ENCODE measurements at regions not wholly inside any gene's neighbourhood (a gene's known extent, or its start where the extent isn't known, plus 50 kb on each side); places are given as distances from the start of the nearest gene placed in this dataset.

DNA sequence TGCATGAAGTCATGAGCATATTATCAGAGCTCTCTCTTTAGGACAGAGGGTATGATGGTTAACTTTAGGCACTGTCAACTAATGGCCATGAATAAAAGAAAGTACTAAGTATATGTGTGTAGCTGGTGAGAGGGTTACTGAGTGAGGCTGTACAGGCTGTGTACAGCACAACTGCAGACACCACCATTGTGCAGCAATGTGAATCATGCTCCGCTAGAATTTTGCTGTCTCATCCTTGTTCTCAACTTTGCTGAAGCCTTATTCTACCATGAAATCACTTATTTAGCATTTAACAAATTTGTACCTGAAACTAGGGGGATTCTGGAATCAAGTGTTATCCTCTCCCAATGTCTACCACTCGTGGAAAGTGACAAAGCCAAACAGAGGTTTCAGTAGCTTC is 414.9 kb downstream of the PLCL1 start:
- in situ Hi-C loops (cut with MboI) = no loop called here

DNA sequence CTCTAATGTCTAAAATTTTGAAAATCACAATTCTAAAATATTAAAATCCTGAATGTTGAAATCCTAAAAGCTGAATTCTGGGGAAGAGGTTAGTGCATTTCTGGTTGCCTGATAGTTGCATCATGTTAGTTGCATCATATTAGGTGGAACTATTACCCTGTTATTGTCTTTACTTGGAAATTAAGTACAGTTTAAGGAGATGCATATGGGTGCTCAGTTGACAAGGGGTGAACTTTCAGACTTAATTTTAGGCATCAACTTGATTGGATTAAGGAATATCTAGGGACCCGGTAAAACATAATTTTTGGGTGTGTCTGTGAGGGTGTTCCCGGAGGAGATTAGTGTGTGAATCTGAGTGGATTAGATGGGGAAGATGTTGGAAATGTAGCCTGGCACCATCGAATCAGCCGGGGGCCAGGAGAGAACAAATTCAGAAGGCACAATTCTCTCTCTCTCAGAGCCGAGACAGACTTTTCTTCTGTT is 409.8 kb downstream of the PLCL1 start:
- Histone ChIP-seq H3F3A (ENCODE audit: insufficient read depth) (no peaks in the 10 kb centered on the region), H3K9ac (no peak overlapping the region), H4K20me1 (ENCODE audit: insufficient read depth) (no peaks in the 10 kb centered on the region), H3K79me2 (ENCODE audit: insufficient read depth) (no peaks in the 10 kb centered on the region), H3K36me3 (ENCODE audit: low read depth) (no peaks in the 10 kb centered on the region), H2AFZ (peak overlapping the region; percentile 81), H3K4me3 (no peak overlapping the region), H3K4me2 (ENCODE audit: unreplicated experiment) (no peak overlapping the region), H3K4me1 (ENCODE audit: insufficient read depth) (peaks cover 9% of the 10 kb centered on the region), H3K27ac (0 out of 2 replicates have a peak overlapping the region, but pooled peaks have one; percentile 1), H3K9me3 (ENCODE audit: low read depth) (no peaks in the 10 kb centered on the region), H3K9me2 (ENCODE audit: insufficient read depth) (no peaks in the 10 kb centered on the region), H3K27me3 (replicated peaks; ENCODE audit: insufficient read depth) (no peaks in the 10 kb centered on the region)
- in situ Hi-C loops (cut with MboI) = no loop called here
- TF ChIP-seq EZH2 (IDR thresholded peaks at IDR 0.05; ENCODE audit: insufficient read depth, poor library complexity, severe bottlenecking) (no peak), EZH2phosphoT487 (IDR thresholded peaks at IDR 0.05; ENCODE audit: insufficient read depth, low read depth) (no peak)
- DNase-seq = peak; percentile 48
- WGBS, 2 experiments (ENCODE audit: low coverage in 1 of 2, low lambda C conversion rate in 2 of 2, missing lambda C conversion rate in 2 of 2) = 8 to 9% methylated on average over 5 of the region's 5 CpGs

More for the DNA sequence above, 414.9 kb downstream of the PLCL1 start:
- H4K20me1 ChIP-seq (ENCODE audit: insufficient read depth) = no peaks in the 10 kb centered on the region
- no peak overlapping the region for H3K27ac ChIP-seq
- H3K4me3 ChIP-seq = no peak overlapping the region
- no peak for DNase-seq
- no peaks in the 10 kb centered on the region for H3K36me3 ChIP-seq (ENCODE audit: low read depth)
- no peaks in the 10 kb centered on the region for H3K27me3 ChIP-seq (replicated peaks; ENCODE audit: insufficient read depth)
- H3F3A ChIP-seq (ENCODE audit: insufficient read depth) = no peaks in the 10 kb centered on the region
- TF ChIP-seq EZH2phosphoT487 (IDR thresholded peaks at IDR 0.05; ENCODE audit: insufficient read depth, low read depth) (no peak), EZH2 (IDR thresholded peaks at IDR 0.05; ENCODE audit: insufficient read depth, poor library complexity, severe bottlenecking) (no peak)
- H2AFZ ChIP-seq = no peak overlapping the region
- H3K79me2 ChIP-seq (ENCODE audit: insufficient read depth) = no peaks in the 10 kb centered on the region
- no peak overlapping the region for H3K9ac ChIP-seq
- H3K9me3 ChIP-seq (ENCODE audit: low read depth) = no peaks in the 10 kb centered on the region
- H3K4me1 ChIP-seq (ENCODE audit: insufficient read depth) = no peaks in the 10 kb centered on the region
- WGBS, 2 experiments (ENCODE audit: low coverage in 1 of 2, low lambda C conversion rate in 2 of 2, missing lambda C conversion rate in 2 of 2) = 49 to 53% methylated on average over 2 of the region's 2 CpGs
- no peaks in the 10 kb centered on the region for H3K9me2 ChIP-seq (ENCODE audit: insufficient read depth)
- no peak overlapping the region for H3K4me2 ChIP-seq (ENCODE audit: unreplicated experiment)

DNA sequence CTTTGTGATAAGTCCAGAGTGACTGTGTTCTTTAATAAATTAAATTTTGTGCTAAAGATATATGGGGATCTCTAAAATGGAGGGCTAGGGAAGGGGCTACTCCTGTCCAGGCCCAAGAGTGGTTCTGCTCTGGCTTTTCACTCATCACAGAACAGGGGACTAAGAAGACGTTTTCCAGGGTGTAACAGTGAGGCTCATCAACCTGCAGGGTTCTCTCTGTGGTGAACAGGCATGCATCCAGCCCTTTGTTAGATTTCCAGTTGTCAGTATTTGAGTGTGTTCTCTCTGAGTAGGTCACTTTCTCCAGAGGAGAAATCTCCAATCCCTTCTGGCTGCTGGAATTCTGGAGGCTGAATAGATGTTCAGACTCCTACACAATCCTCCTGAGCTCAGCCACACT is 408.9 kb downstream of the PLCL1 start:
- H2AFZ ChIP-seq = peak overlapping the region; percentile 81
- H3K27me3 ChIP-seq (replicated peaks; ENCODE audit: insufficient read depth) = no peaks in the 10 kb centered on the region
- in situ Hi-C loops (cut with MboI) = no loop called here
- peak; percentile 15 for DNase-seq
- no peaks in the 10 kb centered on the region for H4K20me1 ChIP-seq (ENCODE audit: insufficient read depth)
- H3K4me2 ChIP-seq (ENCODE audit: unreplicated experiment) = peak overlapping the region; percentile 3
- H3K27ac ChIP-seq = 0 out of 2 replicates have a peak overlapping the region, but pooled peaks have one; percentile 1
- TF ChIP-seq EZH2phosphoT487 (IDR thresholded peaks at IDR 0.05; ENCODE audit: insufficient read depth, low read depth) = no peak
- TF ChIP-seq EZH2 (IDR thresholded peaks at IDR 0.05; ENCODE audit: insufficient read depth, poor library complexity, severe bottlenecking) = no peak
- no peaks in the 10 kb centered on the region for H3K9me3 ChIP-seq (ENCODE audit: low read depth)
- WGBS, 2 experiments (ENCODE audit: low coverage in 1 of 2, low lambda C conversion rate in 2 of 2, missing lambda C conversion rate in 2 of 2) = 74 to 77% methylated on average over 1 of the region's 1 CpG
- no peaks in the 10 kb centered on the region for H3K79me2 ChIP-seq (ENCODE audit: insufficient read depth)
- no peak overlapping the region for H3K4me3 ChIP-seq
- H3K36me3 ChIP-seq (ENCODE audit: low read depth) = no peaks in the 10 kb centered on the region
- H3K9ac ChIP-seq = no peak overlapping the region
- H3F3A ChIP-seq (ENCODE audit: insufficient read depth) = no peaks in the 10 kb centered on the region
- H3K4me1 ChIP-seq (ENCODE audit: insufficient read depth) = peaks cover 9% of the 10 kb centered on the region
- H3K9me2 ChIP-seq (ENCODE audit: insufficient read depth) = no peaks in the 10 kb centered on the region

DNA sequence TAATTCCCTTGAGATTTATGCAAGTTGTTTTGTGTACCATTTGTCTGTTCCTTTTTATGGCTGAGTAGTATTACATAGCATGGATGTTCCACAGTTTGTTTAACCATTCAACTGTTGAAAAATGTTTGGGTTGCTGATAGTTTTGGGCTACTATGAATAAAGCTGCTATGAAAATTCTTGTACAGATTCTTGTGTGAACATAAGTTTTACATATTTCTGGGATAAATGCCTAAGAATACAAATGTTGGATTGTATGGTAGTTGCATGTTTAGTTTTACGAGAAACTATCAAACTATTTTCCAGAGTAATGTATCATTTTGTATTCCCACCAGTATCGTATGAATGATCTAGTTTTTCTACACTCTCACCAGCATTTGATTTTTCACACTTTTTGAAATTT is 407.3 kb downstream of the PLCL1 start:
- Histone ChIP-seq H3K4me3 (no peak overlapping the region), H3F3A (ENCODE audit: insufficient read depth) (no peaks in the 10 kb centered on the region), H4K20me1 (ENCODE audit: insufficient read depth) (no peaks in the 10 kb centered on the region), H3K9me2 (ENCODE audit: insufficient read depth) (no peaks in the 10 kb centered on the region; the same call in 1 of the 2 replicates), H3K79me2 (ENCODE audit: insufficient read depth) (no peaks in the 10 kb centered on the region), H3K9me3 (ENCODE audit: low read depth) (no peaks in the 10 kb centered on the region), H3K4me2 (ENCODE audit: unreplicated experiment) (no peak overlapping the region), H3K4me1 (ENCODE audit: insufficient read depth) (peaks cover 9% of the 10 kb centered on the region), H3K27ac (no peak overlapping the region), H3K9ac (no peak overlapping the region), H3K27me3 (replicated peaks; ENCODE audit: insufficient read depth) (no peaks in the 10 kb centered on the region), H2AFZ (no peak overlapping the region), H3K36me3 (ENCODE audit: low read depth) (no peaks in the 10 kb centered on the region)
- DNase-seq = no peak
- TF ChIP-seq EZH2phosphoT487 (IDR thresholded peaks at IDR 0.05; ENCODE audit: insufficient read depth, low read depth) (no peak), EZH2 (IDR thresholded peaks at IDR 0.05; ENCODE audit: insufficient read depth, poor library complexity, severe bottlenecking) (no peak)
- WGBS, 2 experiments (ENCODE audit: low coverage in 1 of 2, low lambda C conversion rate in 2 of 2, missing lambda C conversion rate in 2 of 2) = 93% methylated on average over 2 of the region's 2 CpGs
- in situ Hi-C loops (cut with MboI) = no loop called here
